ENCODE measurements at regions not wholly inside any gene's neighbourhood (a gene's known extent, or its start where the extent isn't known, plus 50 kb on each side); places are given as distances from the start of the nearest gene placed in this dataset.

- DNase-seq (ENCODE audit: low spot score) (no peak), ATAC-seq (no peak), FAIRE-seq (no peak)
- BruUV-seq (replicated peaks) = no TSS peak
- ChIA-PET CTCF (ENCODE audit: low intra/inter-chr PET ratio, low total read pairs) (no interaction called here), POLR2A (no interaction called here)
- Histone ChIP-seq H3K27ac (ENCODE audit: extremely low read length, insufficient read depth, low read length) (no peak overlapping the region), H3K36me3 (replicated peaks in 1 of 2; ENCODE audit: control insufficient read depth in 1 of 2, insufficient read depth in 2 of 2, low read length in 2 of 2) (no peaks in the 10 kb centered on the region), H3K4me3 (replicated peaks in 1 of 3; ENCODE audit: insufficient read depth in 1 of 3, low read depth in 2 of 3, low read length in 3 of 3) (no peak overlapping the region), H3K4me1 (ENCODE audit: insufficient read depth, low read length) (no peaks in the 10 kb centered on the region), H2AFZ (ENCODE audit: low read length) (no peak overlapping the region), H3K27me3 (ENCODE audit: control insufficient read depth in 1 of 2, insufficient read depth in 2 of 2, low read length in 2 of 2) (no peaks in the 10 kb centered on the region), H4K20me1 (ENCODE audit: insufficient read depth, low read length) (no peaks in the 10 kb centered on the region), H3K9me3 (ENCODE audit: low read length) (no peaks in the 10 kb centered on the region), H3K79me2 (ENCODE audit: insufficient read depth, low read length) (no peaks in the 10 kb centered on the region), H3K4me2 (ENCODE audit: low read depth, low read length) (no peak overlapping the region), H3K9ac (ENCODE audit: insufficient read depth, low read depth, low read length) (no peak overlapping the region)
- no peak for TF ChIP-seq ZSCAN9 (CRISPR knock-in tag; IDR thresholded peaks at IDR 0.05; ENCODE audit: borderline replicate concordance)
- TF ChIP-seq, protein P1, sequence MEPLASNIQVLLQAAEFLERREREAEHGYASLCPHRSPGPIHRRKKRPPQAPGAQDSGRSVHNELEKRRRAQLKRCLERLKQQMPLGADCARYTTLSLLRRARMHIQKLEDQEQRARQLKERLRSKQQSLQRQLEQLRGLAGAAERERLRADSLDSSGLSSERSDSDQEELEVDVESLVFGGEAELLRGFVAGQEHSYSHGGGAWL (CRISPR knock-in tag; IDR thresholded peaks at IDR 0.05) = no peak
- TF ChIP-seq FOXK2 (IDR thresholded peaks at IDR 0.05) = no peak
- no peak for TF ChIP-seq ZNF569 (CRISPR knock-in tag; IDR thresholded peaks at IDR 0.05; ENCODE audit: borderline replicate concordance)
- TF ChIP-seq, protein P2, sequence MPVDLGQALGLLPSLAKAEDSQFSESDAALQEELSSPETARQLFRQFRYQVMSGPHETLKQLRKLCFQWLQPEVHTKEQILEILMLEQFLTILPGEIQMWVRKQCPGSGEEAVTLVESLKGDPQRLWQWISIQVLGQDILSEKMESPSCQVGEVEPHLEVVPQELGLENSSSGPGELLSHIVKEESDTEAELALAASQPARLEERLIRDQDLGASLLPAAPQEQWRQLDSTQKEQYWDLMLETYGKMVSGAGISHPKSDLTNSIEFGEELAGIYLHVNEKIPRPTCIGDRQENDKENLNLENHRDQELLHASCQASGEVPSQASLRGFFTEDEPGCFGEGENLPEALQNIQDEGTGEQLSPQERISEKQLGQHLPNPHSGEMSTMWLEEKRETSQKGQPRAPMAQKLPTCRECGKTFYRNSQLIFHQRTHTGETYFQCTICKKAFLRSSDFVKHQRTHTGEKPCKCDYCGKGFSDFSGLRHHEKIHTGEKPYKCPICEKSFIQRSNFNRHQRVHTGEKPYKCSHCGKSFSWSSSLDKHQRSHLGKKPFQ (CRISPR knock-in tag; IDR thresholded peaks at IDR 0.05; ENCODE audit: insufficient replicate concordance) = no peak
- TF ChIP-seq MXD4 (CRISPR knock-in tag; IDR thresholded peaks at IDR 0.05) = no peak
- TF ChIP-seq ZNF207 (IDR thresholded peaks at IDR 0.05; ENCODE audit: borderline replicate concordance) = no peak
- TF ChIP-seq ZBTB39 (CRISPR knock-in tag; IDR thresholded peaks at IDR 0.05) = no peak
- no peak for TF ChIP-seq FOXA1 (IDR thresholded peaks at IDR 0.05)
- TF ChIP-seq FOXA1 (CRISPR knock-in tag; IDR thresholded peaks at IDR 0.05) = no peak
- TF ChIP-seq, protein P3, sequence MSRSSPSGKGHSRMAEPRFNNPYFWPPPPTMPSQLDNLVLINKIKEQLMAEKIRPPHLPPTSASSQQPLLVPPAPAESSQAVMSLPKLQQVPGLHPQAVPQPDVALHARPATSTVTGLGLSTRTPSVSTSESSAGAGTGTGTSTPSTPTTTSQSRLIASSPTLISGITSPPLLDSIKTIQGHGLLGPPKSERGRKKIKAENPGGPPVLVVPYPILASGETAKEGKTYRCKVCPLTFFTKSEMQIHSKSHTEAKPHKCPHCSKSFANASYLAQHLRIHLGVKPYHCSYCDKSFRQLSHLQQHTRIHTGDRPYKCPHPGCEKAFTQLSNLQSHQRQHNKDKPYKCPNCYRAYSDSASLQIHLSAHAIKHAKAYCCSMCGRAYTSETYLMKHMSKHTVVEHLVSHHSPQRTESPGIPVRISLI (CRISPR knock-in tag; IDR thresholded peaks at IDR 0.05; ENCODE audit: borderline replicate concordance) = no peak
- no peak for TF ChIP-seq HDAC1 (CRISPR knock-in tag; IDR thresholded peaks at IDR 0.05)
- TF ChIP-seq FOXO1 (CRISPR knock-in tag; IDR thresholded peaks at IDR 0.05) = no peak
- TF ChIP-seq, protein P4, sequence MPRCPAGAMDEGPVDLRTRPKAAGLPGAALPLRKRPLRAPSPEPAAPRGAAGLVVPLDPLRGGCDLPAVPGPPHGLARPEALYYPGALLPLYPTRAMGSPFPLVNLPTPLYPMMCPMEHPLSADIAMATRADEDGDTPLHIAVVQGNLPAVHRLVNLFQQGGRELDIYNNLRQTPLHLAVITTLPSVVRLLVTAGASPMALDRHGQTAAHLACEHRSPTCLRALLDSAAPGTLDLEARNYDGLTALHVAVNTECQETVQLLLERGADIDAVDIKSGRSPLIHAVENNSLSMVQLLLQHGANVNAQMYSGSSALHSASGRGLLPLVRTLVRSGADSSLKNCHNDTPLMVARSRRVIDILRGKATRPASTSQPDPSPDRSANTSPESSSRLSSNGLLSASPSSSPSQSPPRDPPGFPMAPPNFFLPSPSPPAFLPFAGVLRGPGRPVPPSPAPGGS (CRISPR knock-in tag; IDR thresholded peaks at IDR 0.05) = no peak
- no peak for TF ChIP-seq ZNF800 (CRISPR knock-in tag; IDR thresholded peaks at IDR 0.05)
- TF ChIP-seq TP53 (CRISPR knock-in tag; conservative IDR thresholded peaks at IDR 0.05) = no peak
- TF ChIP-seq ZNF839 (CRISPR knock-in tag; IDR thresholded peaks at IDR 0.05; ENCODE audit: borderline replicate concordance) = no peak
- TF ChIP-seq ZNF44 (CRISPR knock-in tag; IDR thresholded peaks at IDR 0.05) = no peak
- TF ChIP-seq TOPORS (CRISPR knock-in tag; IDR thresholded peaks at IDR 0.05) = no peak
- 4% methylated on average over 6 of the region's 6 CpGs for whole genome bisulfite sequencing (ENCODE audit: low lambda C conversion rate)
- intact Hi-C loops (cut with micrococcal nuclease; ENCODE audit: unreplicated experiment) = no loop called here
- in situ Hi-C loops (cut with HindIII; ENCODE audit: extremely low pct_ligation_motif_present, low pct_unique_long_range_greater_than_20kb) = no loop called here
These were observed 1105.5 kb downstream of the TMEM121 start for GRCh38 chr14:106631879-106632278.

All from HepG2 (cell line).